Colon (tissue), 2 donors: ENCODE measurements at regions not wholly inside any gene's neighbourhood (a gene's known extent, or its start where the extent isn't known, plus 50 kb on each side); places are given as distances from the start of the nearest gene placed in this dataset.
"Not testable (repeated sequence)": the region's sequence is repeated elsewhere in the genome, so short reads cannot be mapped to it uniquely, and the experiment has no call there.

ENCODE experiments used
- FAIRE-seq: peaks from 2 replicates; lab custom pipeline; 2012; peaks lifted over from hg19 to GRCh38; lab: Jason Lieb, UNC
- donor health status: control.
- donor health status: control.

GRCh38 chr11:135011313-135011712 lies 599.3 kb upstream of the B3GAT1 start:
- not testable (repeated sequence) for FAIRE-seq

DNA sequence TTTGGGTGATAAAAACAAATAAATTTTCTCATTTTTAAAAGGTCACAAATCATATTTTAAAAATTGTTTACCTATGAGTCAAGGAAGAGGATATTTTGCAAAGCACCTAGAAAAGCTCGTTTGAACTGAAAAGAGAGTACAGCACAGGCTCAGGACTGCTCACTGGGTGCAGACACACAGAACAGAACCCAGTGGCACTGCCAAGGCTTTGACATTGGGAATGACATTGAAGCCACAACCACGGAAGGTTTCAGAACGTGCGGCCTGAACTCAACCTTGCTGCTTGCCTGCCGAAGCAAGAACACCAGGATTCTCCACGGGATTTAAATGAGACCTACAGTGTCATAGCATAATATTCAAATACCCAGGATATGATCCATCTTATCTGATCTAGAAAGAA lies 597.1 kb upstream of the B3GAT1 start:
- no peak for FAIRE-seq

DNA sequence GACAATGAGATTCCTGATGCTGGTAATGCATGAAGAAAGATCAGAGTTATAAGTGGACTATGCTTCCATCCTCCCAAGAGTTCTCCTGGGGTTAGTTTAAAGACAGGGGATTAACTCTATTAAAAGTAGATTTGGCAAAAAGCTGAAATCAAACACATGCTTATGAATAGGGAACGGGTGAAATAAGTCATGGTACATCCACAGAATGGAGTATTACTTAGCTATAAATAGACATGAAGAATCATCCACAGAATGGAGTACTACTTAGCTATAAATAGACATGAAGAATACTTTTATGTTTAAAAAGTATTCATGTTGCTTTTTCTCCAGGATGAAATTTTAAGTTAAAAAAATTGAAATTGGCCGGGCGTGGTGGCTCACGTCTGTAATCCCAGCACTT lies 596.4 kb upstream of the B3GAT1 start:
- no peak for FAIRE-seq

GRCh38 chr11:135008001-135008405 lies 596.0 kb upstream of the B3GAT1 start:
- no peak for FAIRE-seq

- no peak for FAIRE-seq
Measured at GRCh38 chr11:135006800-135007199, 594.8 kb upstream of the B3GAT1 start.

DNA sequence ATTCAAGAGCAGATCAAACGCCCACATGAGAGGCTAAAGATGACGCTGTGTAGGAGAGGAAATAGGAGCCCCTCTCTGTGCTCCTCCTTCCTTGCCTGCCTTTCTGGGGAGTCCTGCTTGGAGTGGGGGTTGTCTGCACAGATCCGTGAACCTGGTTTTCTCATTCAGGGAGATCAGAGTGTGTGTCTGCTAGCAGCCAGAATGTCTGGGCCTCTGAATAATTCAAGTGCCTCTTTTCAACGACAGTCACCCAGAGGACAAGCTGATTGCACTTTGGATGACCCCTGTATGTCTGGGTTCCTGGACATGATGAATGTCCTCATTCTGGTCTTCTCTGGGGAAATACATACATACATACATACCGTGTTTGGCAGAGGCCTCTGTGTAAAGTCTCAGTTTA lies 592.5 kb upstream of the B3GAT1 start:
- no peak for FAIRE-seq

GRCh38 chr11:135002236-135002635 lies 590.2 kb upstream of the B3GAT1 start:
- FAIRE-seq: no peak

DNA sequence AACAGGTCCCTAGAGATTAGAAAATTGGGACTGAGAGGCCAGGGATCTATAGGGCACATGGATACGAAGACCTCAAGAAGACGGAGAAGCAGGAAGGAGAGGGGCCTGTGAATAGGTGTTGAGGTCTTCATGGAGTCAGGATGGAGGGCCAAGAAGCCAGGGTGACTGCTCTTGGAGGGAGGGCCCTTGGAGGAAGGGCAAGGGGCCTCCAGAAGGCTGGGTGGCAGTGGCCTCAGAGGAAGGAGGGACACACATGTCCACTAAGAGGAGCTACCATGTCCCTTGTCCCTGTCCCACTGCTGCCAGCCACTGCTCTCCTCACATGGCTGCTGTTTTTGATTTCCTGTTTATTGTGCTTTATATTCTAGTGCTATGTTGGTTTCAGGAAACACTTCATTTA lies 589.5 kb upstream of the B3GAT1 start:
- FAIRE-seq: no peak

DNA sequence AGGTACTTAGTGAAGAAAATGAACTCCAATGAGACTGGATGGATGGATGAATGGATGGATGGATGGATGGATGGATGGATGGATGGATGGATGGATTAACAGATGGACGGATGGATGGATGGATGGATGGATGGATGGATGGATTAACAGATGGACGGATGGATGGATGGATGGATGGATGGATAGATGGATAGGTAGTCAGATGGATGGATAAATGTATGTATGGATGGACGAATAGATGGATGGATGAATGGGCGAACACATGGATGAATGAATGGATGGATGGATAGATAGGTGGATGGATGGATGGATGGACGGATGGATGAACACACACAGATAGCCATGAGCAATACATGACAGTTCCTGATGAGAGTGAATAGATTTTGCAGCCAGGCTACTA lies 589.0 kb upstream of the B3GAT1 start:
- FAIRE-seq: not testable (repeated sequence)

DNA sequence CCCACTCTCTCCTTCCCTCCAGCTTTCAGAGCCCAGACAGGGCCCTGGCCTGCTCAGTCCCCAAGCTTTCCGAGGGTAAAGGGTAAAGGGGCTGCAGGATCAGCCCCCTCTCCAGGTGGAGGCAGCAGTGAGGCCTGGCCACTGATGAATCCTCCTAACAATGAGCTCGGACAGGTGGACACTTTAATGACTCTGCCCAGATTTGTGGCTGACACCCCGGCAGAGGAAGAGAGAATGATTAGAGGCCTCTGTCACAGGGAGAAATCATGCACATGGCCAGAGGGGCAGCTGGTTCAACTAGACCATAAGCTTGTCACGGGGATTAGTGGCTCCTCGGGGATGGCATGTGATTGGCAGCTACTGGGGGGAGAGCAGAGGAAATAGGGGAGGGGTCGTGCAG lies 587.5 kb upstream of the B3GAT1 start:
- FAIRE-seq: no peak

- FAIRE-seq: no peak
Measured at GRCh38 chr11:134997652-134998320, 585.7 kb upstream of the B3GAT1 start.

DNA sequence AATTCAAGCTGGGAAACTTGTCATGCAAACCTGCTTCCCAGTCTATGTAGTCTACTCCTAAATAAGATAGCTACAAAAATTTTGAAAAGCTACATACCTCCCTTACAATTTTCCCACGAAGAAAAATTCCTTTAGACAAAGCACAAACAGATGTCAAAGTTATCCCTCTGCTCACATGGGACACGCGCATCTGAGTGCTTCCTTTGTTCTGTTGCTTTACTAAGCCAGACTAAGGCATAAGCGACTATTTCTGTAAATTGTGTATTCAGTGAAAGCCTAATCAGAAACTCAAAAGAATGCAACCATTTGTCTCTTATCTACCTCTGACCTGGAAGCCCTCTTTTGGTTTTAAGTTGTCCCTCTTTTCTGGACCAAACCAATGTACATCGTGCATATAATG lies 583.7 kb upstream of the B3GAT1 start:
- no peak for FAIRE-seq

DNA sequence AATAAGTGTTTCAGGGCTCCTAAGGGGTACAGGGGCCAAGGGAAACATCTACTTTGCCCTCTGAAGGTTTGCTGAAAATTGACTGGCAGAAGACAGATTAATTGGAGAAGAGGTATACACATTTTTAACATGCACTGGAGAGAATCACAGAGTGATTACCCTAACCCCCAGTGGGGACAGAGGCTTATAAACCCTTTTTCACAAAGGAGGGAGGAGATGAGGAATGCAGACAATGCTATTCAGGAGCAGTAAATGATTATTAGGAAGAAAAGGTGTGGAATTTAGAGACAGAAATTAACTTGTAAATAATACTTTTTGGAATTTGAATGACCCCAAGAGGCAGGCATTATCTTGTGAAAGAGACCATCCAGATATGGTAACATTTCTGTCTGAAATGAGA lies 582.4 kb upstream of the B3GAT1 start:
- FAIRE-seq: no peak

GRCh38 chr11:134993691-134994243 lies 581.7 kb upstream of the B3GAT1 start:
- FAIRE-seq: no peak

GRCh38 chr11:134992981-134993380 lies 580.9 kb upstream of the B3GAT1 start:
- no peak for FAIRE-seq

GRCh38 chr11:134988495-134988894 lies 576.5 kb upstream of the B3GAT1 start:
- FAIRE-seq: no peak

- FAIRE-seq: no peak
Measured at GRCh38 chr11:134987822-134988221, 575.8 kb upstream of the B3GAT1 start.

DNA sequence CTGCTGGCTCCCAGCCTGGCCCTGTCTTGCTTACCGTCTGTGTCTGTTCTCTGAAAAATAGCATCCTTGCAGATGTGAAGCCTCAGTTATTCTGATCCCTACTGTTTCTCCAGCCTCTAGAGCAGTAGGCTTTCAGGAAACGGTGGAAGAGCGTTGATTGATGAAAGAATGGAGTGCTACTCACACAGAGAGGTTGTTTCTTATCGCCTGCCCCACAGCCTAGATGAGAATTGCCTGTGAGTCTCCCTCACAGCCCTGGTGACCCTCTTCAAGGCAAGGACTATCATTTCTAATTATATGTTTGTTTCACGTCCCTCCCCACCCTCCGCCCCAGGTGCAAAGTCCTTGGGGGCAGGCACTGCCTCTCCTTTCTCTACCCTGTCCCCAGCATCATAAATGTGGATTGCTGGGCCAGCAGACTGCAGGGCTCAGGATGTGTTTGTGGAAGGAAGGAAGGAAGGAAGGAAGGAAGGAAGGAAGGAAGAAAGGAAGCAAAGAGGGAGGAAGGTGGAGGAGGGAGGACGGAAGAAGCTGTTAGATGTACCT lies 575.3 kb upstream of the B3GAT1 start:
- FAIRE-seq: no peak

DNA sequence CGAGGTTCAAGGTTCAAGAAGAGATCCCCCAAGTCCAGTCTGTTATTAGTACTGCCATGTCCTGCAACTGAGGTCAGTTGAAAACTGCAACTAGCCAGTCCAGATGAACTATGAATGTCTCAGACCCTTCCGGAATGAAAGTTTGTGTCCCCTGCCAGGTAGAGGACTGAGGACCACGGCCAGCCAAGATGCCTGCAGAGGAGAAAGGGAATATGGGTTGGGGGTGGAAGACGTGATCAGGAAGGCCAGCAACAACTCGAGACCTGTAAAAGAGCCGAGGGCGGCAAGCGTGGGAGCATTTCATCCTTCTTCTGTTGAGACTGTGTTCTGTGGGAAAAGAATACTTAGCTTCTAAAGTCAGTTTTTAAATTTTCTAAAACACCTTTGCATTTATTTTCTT lies 572.4 kb upstream of the B3GAT1 start:
- FAIRE-seq: no peak

DNA sequence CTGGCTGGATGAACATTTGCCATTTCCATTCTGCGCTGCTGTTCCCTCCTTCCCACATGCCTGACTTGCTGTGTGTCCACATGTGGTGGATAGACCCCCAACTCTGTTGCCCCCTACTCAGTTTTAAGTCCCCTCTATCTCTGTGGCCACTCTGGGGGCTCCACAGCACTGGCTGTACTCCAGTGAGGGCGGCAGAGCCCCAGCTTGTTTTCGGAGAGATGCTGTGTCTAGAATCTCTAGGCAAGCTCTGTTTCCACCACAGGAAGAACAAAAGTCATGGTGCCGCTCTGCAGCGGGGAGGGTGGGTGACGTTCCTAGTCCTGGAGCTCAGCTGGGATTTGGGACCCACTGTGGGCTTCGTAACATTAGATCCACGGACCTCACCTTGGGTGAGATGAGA lies 570.4 kb upstream of the B3GAT1 start:
- not testable (repeated sequence) for FAIRE-seq

- FAIRE-seq: no peak
Measured at GRCh38 chr11:134981835-134982234, 569.8 kb upstream of the B3GAT1 start.

DNA sequence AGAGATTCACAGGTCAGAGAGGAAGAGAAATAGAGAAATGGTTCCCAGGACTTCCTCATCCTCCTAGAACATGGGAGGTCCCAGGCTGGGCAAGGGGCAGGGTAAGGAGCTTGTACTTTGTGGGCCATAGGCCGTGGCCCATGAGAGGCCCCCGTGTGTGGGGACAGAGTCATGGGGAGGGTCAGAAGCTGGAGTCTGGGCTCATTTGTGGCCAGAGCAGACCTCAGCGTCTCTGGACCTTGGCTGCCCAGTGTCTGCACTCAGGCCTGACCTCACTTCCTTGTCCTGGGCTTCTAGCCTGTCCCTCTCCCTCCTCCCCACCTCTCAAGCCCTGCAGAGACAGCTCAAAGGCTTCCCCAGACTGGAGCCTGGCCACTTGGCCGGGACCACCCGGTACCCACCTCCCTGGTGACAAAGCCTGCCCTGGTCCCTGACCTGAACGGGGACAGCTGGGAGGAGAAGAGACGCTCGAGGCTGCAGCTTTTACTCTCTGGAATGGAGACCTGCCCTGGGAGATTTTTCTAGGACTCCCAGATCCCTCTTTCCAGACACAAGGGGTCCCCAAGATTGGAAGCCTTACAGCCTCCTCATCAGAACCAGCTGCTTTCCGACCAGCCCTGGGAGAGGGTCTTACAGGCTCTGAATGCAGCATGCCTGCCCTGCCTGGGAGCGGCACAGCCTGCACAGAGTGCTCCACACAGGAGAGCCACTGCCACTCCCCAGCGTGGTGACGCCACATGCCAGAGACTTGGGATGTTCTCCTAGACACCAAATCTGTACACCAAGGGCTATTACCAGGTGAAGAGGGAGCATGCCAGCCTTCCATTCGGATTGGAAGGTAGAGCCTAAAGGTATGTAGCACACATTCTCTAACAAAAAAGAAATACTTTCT lies 569.0 kb upstream of the B3GAT1 start:
- no peak for FAIRE-seq

GRCh38 chr11:134979089-134979457 lies 567.0 kb upstream of the B3GAT1 start:
- FAIRE-seq: not testable (repeated sequence)
